ENCODE measurements at regions not wholly inside any gene's neighbourhood (a gene's known extent, or its start where the extent isn't known, plus 50 kb on each side); places are given as distances from the start of the nearest gene placed in this dataset.

GRCh38 chr5:68055686-68056085 is 159.9 kb upstream of the PIK3R1 start:
- Histone ChIP-seq H3K27ac (no peak overlapping the region), H3K9me3 (no peaks in the 10 kb centered on the region), H3K36me3 (no peaks in the 10 kb centered on the region), H3K4me3 (no peak overlapping the region), H3K4me1 (ENCODE audit: insufficient read depth) (no peaks in the 10 kb centered on the region), H3K27me3 (no peaks in the 10 kb centered on the region)
- TF ChIP-seq POLR2A (IDR thresholded peaks at IDR 0.05) (no peak), CTCF (IDR thresholded peaks at IDR 0.05) (no peak)
- 95 to 97% (median 95%) methylated on average over 1 of the region's 1 CpG for WGBS, 3 donors
- intact Hi-C loops (cut with DNase I): no loop called here
- no peak for DNase-seq

- WGBS, 3 donors: 24 to 37% (median 35%) methylated on average over 4 of the region's 4 CpGs
- intact Hi-C loops (cut with DNase I): no loop called here
- Histone ChIP-seq H3K36me3 (no peaks in the 10 kb centered on the region), H3K27ac (no peak overlapping the region), H3K4me3 (no peak overlapping the region), H3K4me1 (ENCODE audit: insufficient read depth) (no peaks in the 10 kb centered on the region), H3K27me3 (no peaks in the 10 kb centered on the region), H3K9me3 (no peaks in the 10 kb centered on the region)
- no peak for DNase-seq
- TF ChIP-seq CTCF (IDR thresholded peaks at IDR 0.05): no peak
- TF ChIP-seq EP300 (IDR thresholded peaks at IDR 0.05): no peak
- TF ChIP-seq POLR2A (IDR thresholded peaks at IDR 0.05): no peak
These were observed 160.9 kb upstream of the PIK3R1 start for GRCh38 chr5:68054638-68055037.

DNA sequence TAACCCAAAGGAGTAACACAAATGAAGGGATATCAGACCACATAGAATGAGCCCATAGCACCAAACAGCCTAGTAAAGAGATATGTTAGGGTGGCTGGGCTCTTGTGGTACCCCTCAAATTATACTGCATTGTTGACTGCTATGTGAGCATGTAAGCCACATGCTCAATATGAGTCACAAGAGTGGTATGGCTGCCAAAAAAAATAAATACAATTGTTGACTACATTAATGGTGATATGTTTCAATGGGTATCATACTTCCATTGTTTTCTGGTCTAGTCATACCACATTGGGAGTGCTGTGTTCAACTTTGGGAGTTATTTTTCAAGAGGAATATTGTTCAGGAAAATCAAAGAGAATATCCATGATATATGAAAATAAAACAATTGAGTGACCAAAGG is 162.4 kb upstream of the PIK3R1 start:
- intact Hi-C loops (cut with DNase I): no loop called here
- Histone ChIP-seq H3K36me3 (no peaks in the 10 kb centered on the region), H3K9me3 (no peaks in the 10 kb centered on the region), H3K27ac (no peak overlapping the region), H3K4me3 (no peak overlapping the region), H3K27me3 (no peaks in the 10 kb centered on the region), H3K4me1 (ENCODE audit: insufficient read depth) (no peaks in the 10 kb centered on the region)
- DNase-seq: no peak
- TF ChIP-seq CTCF (IDR thresholded peaks at IDR 0.05) (no peak), POLR2A (IDR thresholded peaks at IDR 0.05) (no peak), EP300 (IDR thresholded peaks at IDR 0.05) (no peak)

DNA sequence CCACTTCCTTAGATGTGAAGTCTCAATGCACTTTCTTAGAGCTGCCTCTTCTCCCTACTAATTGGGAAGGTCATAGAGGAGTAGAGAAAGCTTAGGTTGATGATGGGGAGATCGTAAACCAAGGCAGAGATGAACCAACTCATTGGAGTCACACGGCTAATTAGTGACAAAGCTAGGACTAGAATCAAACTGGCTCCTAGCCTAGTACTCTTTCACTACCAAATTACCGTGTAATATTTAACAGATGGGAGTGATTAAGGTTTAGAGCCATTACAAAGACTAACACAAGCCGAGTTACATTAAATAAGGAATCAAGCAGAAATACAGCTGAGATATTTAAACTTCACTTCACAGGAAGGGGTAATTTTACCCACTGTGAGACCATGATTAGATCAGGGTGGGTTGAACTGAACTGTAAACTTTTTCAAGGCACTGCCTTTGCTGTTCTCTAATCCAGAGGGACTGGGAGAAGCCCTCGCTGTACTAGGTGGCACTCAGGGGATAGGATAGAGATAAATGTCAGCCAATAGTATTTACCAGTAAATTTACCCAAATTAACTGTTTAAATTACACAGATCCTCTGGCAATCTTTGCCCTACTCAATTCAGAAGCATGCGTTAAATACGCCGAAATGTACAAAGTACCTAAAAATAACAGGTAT is 166.4 kb upstream of the PIK3R1 start:
- Histone ChIP-seq H3K27me3 (no peaks in the 10 kb centered on the region), H3K4me1 (ENCODE audit: insufficient read depth) (no peaks in the 10 kb centered on the region), H3K27ac (no peak overlapping the region), H3K4me3 (no peak overlapping the region), H3K36me3 (no peaks in the 10 kb centered on the region), H3K9me3 (no peaks in the 10 kb centered on the region)
- intact Hi-C loops (cut with DNase I): no loop called here
- TF ChIP-seq EP300 (IDR thresholded peaks at IDR 0.05) (no peak), POLR2A (IDR thresholded peaks at IDR 0.05) (no peak), CTCF (IDR thresholded peaks at IDR 0.05) (no peak)
- WGBS, 3 donors: 74 to 87% (median 83%) methylated on average over 8 of the region's 8 CpGs
- no peak for DNase-seq
